Keratinocyte (primary cell): ENCODE measurements at regions not wholly inside any gene's neighbourhood (a gene's known extent, or its start where the extent isn't known, plus 50 kb on each side); places are given as distances from the start of the nearest gene placed in this dataset.

Experiments used
- CTCF ChIP-seq, 3 experiments: IDR thresholded peaks in 1 of 3; conservative IDR thresholded peaks in 1 of 3; optimal IDR thresholded peaks in 1 of 3; 2 replicates in 2 of 3; 3 replicates in 1 of 3; pipeline versions ENCODE3 to v1.5.1; 2011; ENCODE audit warnings: low read length in 3 of 3, mild to moderate bottlenecking in 3 of 3, moderate library complexity in 2 of 3, control low read depth in 1 of 3, inconsistent platforms in 1 of 3; ENCODE audit not compliant: insufficient read depth in 2 of 3; ENCODE audit errors: extremely low read depth in 1 of 3
- EZH2 ChIP-seq: IDR thresholded peaks from one replicate; pipeline ENCODE4 v1.6.1; 2012; ENCODE audit warnings: inconsistent platforms, mild to moderate bottlenecking, low read length, moderate library complexity

GRCh38 chr18:2121224-2121623 lies 450.1 kb downstream of the METTL4 start:
- TF ChIP-seq CTCF (optimal IDR thresholded peaks at IDR 0.05 in 1 of 3, IDR thresholded peaks at IDR 0.05 in 1 of 3, conservative IDR thresholded peaks at IDR 0.05 in 1 of 3; ENCODE audit: extremely low read depth in 1 of 3, insufficient read depth in 2 of 3, low read length in 3 of 3) (no peak), EZH2 (no peak)
